Fibroblast of lung (primary cell): ENCODE measurements at regions not wholly inside any gene's neighbourhood (a gene's known extent, or its start where the extent isn't known, plus 50 kb on each side); places are given as distances from the start of the nearest gene placed in this dataset.

Source experiments
- CTCF ChIP-seq, 2 donors: IDR thresholded peaks in 1 of 2; conservative IDR thresholded peaks in 1 of 2; 1 replicate in 1 of 2; 2 replicates in 1 of 2; pipeline ENCODE4 v1.5.1; 2011 to 2012; ENCODE audit warnings: low read length in 2 of 2, control low read depth in 1 of 2, inconsistent platforms in 1 of 2, low read depth in 1 of 2, mild to moderate bottlenecking in 1 of 2
- EZH2 ChIP-seq: IDR thresholded peaks from 2 replicates; pipeline ENCODE4 v1.5.1; 2012; ENCODE audit warnings: low read length, control low read depth, mild to moderate bottlenecking; ENCODE audit errors: missing control alignments

DNA sequence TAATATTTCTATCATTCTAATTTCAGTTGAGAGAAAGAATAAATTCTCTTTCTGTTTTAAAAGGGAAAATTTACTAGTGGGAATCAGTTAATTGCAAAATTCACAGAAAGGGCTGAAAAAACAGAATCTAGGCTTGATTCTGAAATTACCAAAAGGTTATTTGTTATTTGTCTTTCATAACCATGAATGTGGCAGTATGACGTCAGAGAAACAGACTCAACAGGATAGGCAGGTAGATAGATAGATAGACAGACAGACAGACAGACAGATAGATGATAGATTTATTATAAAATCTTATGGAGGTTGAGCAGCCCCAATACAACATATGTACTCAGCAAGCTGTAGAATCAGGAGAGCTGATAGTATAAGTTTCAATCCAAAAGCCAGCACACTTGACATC, 311.0 kb downstream of the ADAM29 start:
- no peak for TF ChIP-seq CTCF (conservative IDR thresholded peaks at IDR 0.05 in 1 of 2, IDR thresholded peaks at IDR 0.05 in 1 of 2; ENCODE audit: low read depth in 1 of 2, low read length in 2 of 2)
- no peak for TF ChIP-seq EZH2
